SIG-M5 (cell line): ENCODE measurements at regions not wholly inside any gene's neighbourhood (a gene's known extent, or its start where the extent isn't known, plus 50 kb on each side); places are given as distances from the start of the nearest gene placed in this dataset.
"Not testable (repeated sequence)": the region's sequence is repeated elsewhere in the genome, so short reads cannot be mapped to it uniquely, and the experiment has no call there.

Experiments used
- DNase-seq: peaks from one replicate; lab custom pipeline; 2025; lab: John Stamatoyannopoulos, UW

GRCh38 chr11:95434489-95435057 is 203.6 kb upstream of the SESN3 start:
- DNase-seq: no peak

GRCh38 chr11:95434009-95434408 is 203.0 kb upstream of the SESN3 start:
- DNase-seq: no peak

- DNase-seq: no peak
These were observed 201.9 kb upstream of the SESN3 start for GRCh38 chr11:95432714-95433503.

GRCh38 chr11:95429376-95429907 is 198.4 kb upstream of the SESN3 start:
- no peak for DNase-seq

GRCh38 chr11:95426823-95427462 is 195.9 kb upstream of the SESN3 start:
- no peak for DNase-seq

GRCh38 chr11:95419915-95420314 is 188.9 kb upstream of the SESN3 start:
- DNase-seq: no peak

GRCh38 chr11:95418916-95419315 is 187.9 kb upstream of the SESN3 start:
- DNase-seq: no peak

- DNase-seq: no peak
These were observed 186.8 kb upstream of the SESN3 start for GRCh38 chr11:95417832-95418231.

GRCh38 chr11:95415837-95416304 is 184.9 kb upstream of the SESN3 start:
- no peak for DNase-seq

- DNase-seq: no peak
These were observed 183.2 kb upstream of the SESN3 start for GRCh38 chr11:95414217-95414616.

- no peak for DNase-seq
These were observed 182.8 kb upstream of the SESN3 start for GRCh38 chr11:95413761-95414160.

- DNase-seq: no peak
These were observed 182.0 kb upstream of the SESN3 start for GRCh38 chr11:95413021-95413420.

GRCh38 chr11:95412074-95412473 is 181.1 kb upstream of the SESN3 start:
- DNase-seq: no peak

- DNase-seq: not testable (repeated sequence)
These were observed 179.7 kb upstream of the SESN3 start for GRCh38 chr11:95410707-95411106.

- DNase-seq: no peak
These were observed 175.3 kb upstream of the SESN3 start for GRCh38 chr11:95406271-95406670.

GRCh38 chr11:95404370-95404769 is 173.4 kb upstream of the SESN3 start:
- no peak for DNase-seq

GRCh38 chr11:95398437-95399112 is 167.6 kb upstream of the SESN3 start:
- no peak for DNase-seq

- no peak for DNase-seq
These were observed 161.6 kb upstream of the SESN3 start for GRCh38 chr11:95392644-95393043.

- no peak for DNase-seq
These were observed 158.4 kb upstream of the SESN3 start for GRCh38 chr11:95389427-95389826.

- no peak for DNase-seq
These were observed 157.1 kb upstream of the SESN3 start for GRCh38 chr11:95388086-95388485.

- DNase-seq: no peak
These were observed 156.3 kb upstream of the SESN3 start for GRCh38 chr11:95387325-95387724.

- no peak for DNase-seq
These were observed 154.6 kb upstream of the SESN3 start for GRCh38 chr11:95385577-95385976.
